H1 (cell line): ENCODE measurements at regions not wholly inside any gene's neighbourhood (a gene's known extent, or its start where the extent isn't known, plus 50 kb on each side); places are given as distances from the start of the nearest gene placed in this dataset.

Source experiments
- CTCF ChIA-PET: fragments of 300-600 bp; sonication (Branson Sonifier 250); formaldehyde crosslinking; loops from one replicate; lab custom pipeline; 2021; ENCODE audit not compliant: partially characterized antibody; lab: Charles Lee
- POLR2A ChIA-PET: fragments of 300-600 bp; sonication (Branson Sonifier 250); formaldehyde crosslinking; loops from one replicate; lab custom pipeline; 2021; ENCODE audit warnings: inconsistent platforms; ENCODE audit not compliant: partially characterized antibody; lab: Charles Lee
- DNase-seq, 2 experiments: peaks; one replicate each; pipeline versions ENCODE4 v3.0.0 to v3.0.0-alpha.2; 2010 to 2022; ENCODE audit warnings: low spot score in 2 of 2, low read depth in 1 of 2, mixed read lengths in 1 of 2
- FAIRE-seq: peaks from 2 replicates; lab custom pipeline; 2011; peaks lifted over from hg19 to GRCh38; lab: Jason Lieb, UNC
- H2AFZ ChIP-seq: 2 replicates; pipeline ENCODE4 v1.8.1; 2012; ENCODE audit warnings: low read length, inconsistent platforms
- H2AK5ac ChIP-seq: 2 replicates; pipeline ENCODE4 v1.6.1; 2013; ENCODE audit warnings: low read depth, low read length
- H2BK120ac ChIP-seq: replicated peaks from 2 replicates; pipeline ENCODE3; 2013; ENCODE audit warnings: low read depth, low read length, inconsistent platforms
- H2BK12ac ChIP-seq: 2 replicates; pipeline ENCODE4 v1.6.1; 2013; ENCODE audit warnings: low read depth, low read length
- H2BK15ac ChIP-seq: 2 replicates; pipeline ENCODE4 v1.6.1; 2013; ENCODE audit warnings: low read length
- H2BK20ac ChIP-seq: 2 replicates; pipeline ENCODE4 v1.6.1; 2013; ENCODE audit warnings: low read length
- H2BK5ac ChIP-seq: 2 replicates; pipeline ENCODE4 v1.6.1; 2013; ENCODE audit warnings: low read depth, low read length
- H3K14ac ChIP-seq: 2 replicates; pipeline ENCODE4 v1.6.1; 2013; ENCODE audit warnings: inconsistent platforms; ENCODE audit not compliant: insufficient read length
- H3K18ac ChIP-seq: 2 replicates; pipeline ENCODE4 v1.6.1; 2013; ENCODE audit warnings: low read length; ENCODE audit errors: extremely low read depth
- H3K23ac ChIP-seq: 2 replicates; pipeline ENCODE4 v1.6.1; 2013; ENCODE audit warnings: inconsistent platforms; ENCODE audit not compliant: insufficient read length
- H3K23me2 ChIP-seq: 2 replicates; pipeline ENCODE4 v1.6.1; 2013; ENCODE audit warnings: low read depth, low read length
- H3K27ac ChIP-seq: 2 replicates; pipeline ENCODE4 v1.6.1; 2011; ENCODE audit warnings: low read depth, low read length, inconsistent platforms
- H3K27me3 ChIP-seq, 4 experiments: replicated peaks in 1 of 4; 1 replicate in 1 of 4; 2 replicates in 3 of 4; pipeline versions ENCODE4 v1.6.1 to v1.8.1; 2011 to 2013; ENCODE audit warnings: low read length in 3 of 4, mild to moderate bottlenecking in 3 of 4, inconsistent platforms in 2 of 4, mixed read lengths in 2 of 4, moderate library complexity in 1 of 4; ENCODE audit not compliant: control insufficient read depth in 3 of 4, insufficient read depth in 3 of 4; ENCODE audit errors: extremely low read depth in 1 of 4
- H3K36me3 ChIP-seq, 4 experiments: 2 replicates each; pipeline versions ENCODE4 v1.6.1 to v1.8.1; 2011 to 2013; ENCODE audit warnings: mild to moderate bottlenecking in 4 of 4, low read length in 3 of 4, moderate library complexity in 2 of 4, control low read depth in 1 of 4, inconsistent platforms in 1 of 4; ENCODE audit not compliant: insufficient read depth in 4 of 4, control insufficient read depth in 2 of 4
- H3K4ac ChIP-seq: replicated peaks from 2 replicates; pipeline ENCODE3; 2013; ENCODE audit warnings: low read length, low read depth, mixed read lengths, inconsistent platforms; ENCODE audit not compliant: insufficient read length
- H3K4me1 ChIP-seq, 4 experiments: replicated peaks in 1 of 4; 1 replicate in 1 of 4; 2 replicates in 3 of 4; pipeline versions ENCODE4 v1.6.1 to v1.8.1; 2011 to 2013; ENCODE audit warnings: low read length in 3 of 4, inconsistent platforms in 2 of 4, mixed read lengths in 1 of 4; ENCODE audit not compliant: insufficient read depth in 4 of 4, control insufficient read depth in 3 of 4
- H3K4me2 ChIP-seq, 2 experiments: 2 replicates each; pipeline versions ENCODE4 v1.6.1 to v1.8.1; 2011 to 2013; ENCODE audit warnings: low read depth in 2 of 2, low read length in 2 of 2, control low read depth in 1 of 2, inconsistent platforms in 1 of 2, mild to moderate bottlenecking in 1 of 2; ENCODE audit not compliant: insufficient read depth in 1 of 2
- H3K4me3 ChIP-seq, 4 experiments: fragments of 200-600, 300-600 bp in 1 of 4; sonication (generic), shearing (Covaris generic), sonication (Bioruptor Twin) in 1 of 4; 2 replicates each; pipeline versions ENCODE4 v1.5.1 to v1.8.1; 2011 to 2016; ENCODE audit warnings: low read length in 4 of 4, low read depth in 3 of 4, control low read depth in 2 of 4, inconsistent platforms in 2 of 4, mild to moderate bottlenecking in 2 of 4, mixed read lengths in 1 of 4, moderate library complexity in 1 of 4; ENCODE audit not compliant: insufficient read depth in 2 of 4; ENCODE audit errors: extremely low read depth in 1 of 4
- H3K56ac ChIP-seq: replicated peaks from 2 replicates; pipeline ENCODE3; 2013; ENCODE audit warnings: low read depth, mild to moderate bottlenecking, mixed read lengths, low read length, inconsistent platforms; ENCODE audit not compliant: insufficient read length
- H3K79me1 ChIP-seq: 2 replicates; pipeline ENCODE4 v1.6.1; 2013; ENCODE audit warnings: low read depth, low read length, control low read depth
- H3K79me2 ChIP-seq, 2 experiments: 2 replicates each; pipeline versions ENCODE4 v1.6.1 to v1.8.1; 2012 to 2013; ENCODE audit warnings: low read length in 2 of 2, mild to moderate bottlenecking in 2 of 2, inconsistent platforms in 1 of 2; ENCODE audit not compliant: insufficient read depth in 2 of 2, control insufficient read depth in 1 of 2
- H3K9ac ChIP-seq, 4 experiments: replicated peaks in 1 of 4; 1 replicate in 1 of 4; 2 replicates in 3 of 4; pipeline versions ENCODE4 v1.6.1 to v1.8.1; 2011 to 2013; ENCODE audit warnings: low read depth in 3 of 4, low read length in 3 of 4, control low read depth in 2 of 4, mild to moderate bottlenecking in 2 of 4, moderate library complexity in 2 of 4, inconsistent platforms in 1 of 4; ENCODE audit errors: extremely low read depth in 1 of 4
- H3K9me3 ChIP-seq, 2 experiments: 2 replicates each; pipeline versions ENCODE4 v1.6.1 to v1.8.1; 2012 to 2013; ENCODE audit warnings: mild to moderate bottlenecking in 2 of 2, moderate library complexity in 2 of 2, control low read depth in 1 of 2, inconsistent platforms in 1 of 2, low read depth in 1 of 2, low read length in 1 of 2, mixed read lengths in 1 of 2; ENCODE audit not compliant: insufficient read depth in 2 of 2
- H4K20me1 ChIP-seq, 2 experiments: replicated peaks in 1 of 2; 2 replicates each; pipeline versions ENCODE3 to v1.8.1; 2011 to 2013; ENCODE audit warnings: inconsistent platforms in 2 of 2, low read length in 2 of 2, mild to moderate bottlenecking in 1 of 2; ENCODE audit not compliant: insufficient read depth in 2 of 2, control insufficient read depth in 1 of 2
- H4K5ac ChIP-seq: 2 replicates; pipeline ENCODE4 v1.6.1; 2013; ENCODE audit warnings: low read length, low read depth, mixed read lengths, inconsistent platforms; ENCODE audit not compliant: insufficient read length
- H4K8ac ChIP-seq: 2 replicates; pipeline ENCODE4 v1.8.0; 2013; ENCODE audit warnings: mild to moderate bottlenecking, moderate library complexity, low read length, inconsistent platforms; ENCODE audit not compliant: insufficient read depth; ENCODE audit errors: extremely low read depth
- H4K91ac ChIP-seq: replicated peaks from 2 replicates; pipeline ENCODE3; 2013; ENCODE audit warnings: low read length, mixed read lengths, inconsistent platforms; ENCODE audit not compliant: insufficient read length
- ATF3 ChIP-seq: IDR thresholded peaks from 2 replicates; pipeline ENCODE4 v1.6.1; 2011; ENCODE audit warnings: low read depth, mild to moderate bottlenecking, low read length; ENCODE audit not compliant: insufficient read depth
- BRCA1 ChIP-seq: IDR thresholded peaks from 2 replicates; pipeline ENCODE4 v1.6.1; 2012; ENCODE audit warnings: low read depth, low read length, improper control_type of control experiment
- CEBPB ChIP-seq: IDR thresholded peaks from 2 replicates; pipeline ENCODE4 v1.6.1; 2012; ENCODE audit warnings: low read depth, low read length
- EGR1 ChIP-seq: IDR thresholded peaks from 2 replicates; pipeline ENCODE4 v1.6.1; 2011; ENCODE audit warnings: low read depth, low read length, borderline replicate concordance
- HDAC6 ChIP-seq: IDR thresholded peaks from one replicate; pipeline ENCODE4 v1.7.1; 2012; ENCODE audit warnings: low read depth, mild to moderate bottlenecking, inconsistent platforms, low read length, moderate library complexity
- NRF1 ChIP-seq: IDR thresholded peaks from 2 replicates; pipeline ENCODE4 v1.6.1; 2011; ENCODE audit warnings: mild to moderate bottlenecking, low read depth, low read length, improper control_type of control experiment
- TAF1 ChIP-seq: IDR thresholded peaks from 2 replicates; pipeline ENCODE4 v1.6.1; 2011; ENCODE audit warnings: mild to moderate bottlenecking, low read depth, low read length
- TBP ChIP-seq: IDR thresholded peaks from 2 replicates; pipeline ENCODE4 v1.6.1; 2011; ENCODE audit warnings: low read depth, low read length, improper control_type of control experiment
- WGBS, 2 experiments: shearing (Covaris generic) in 1 of 2; methylation state at CpG; one replicate each; pipeline versions ENCODE4 v1.1.6 to v1.1.7; 2013 to 2015; ENCODE audit warnings: low lambda C conversion rate in 2 of 2, mixed read lengths in 2 of 2, inconsistent platforms in 1 of 2, low coverage in 1 of 2, missing lambda C conversion rate in 1 of 2; ENCODE audit not compliant: insufficient replicate concordance in 2 of 2, insufficient coverage in 1 of 2, insufficient read length in 1 of 2; ENCODE audit errors: extremely low coverage in 1 of 2, missing lambda C conversion rate in 1 of 2; 5-methylcytosine and 5-hydroxymethylcytosine counted together
- TF ChIP-seq, protein P1 (sequence below): IDR thresholded peaks from 2 replicates; pipeline ENCODE4 v1.6.1; 2012; ENCODE audit warnings: inconsistent platforms
- TF ChIP-seq, protein P2 (sequence below): IDR thresholded peaks from 2 replicates; pipeline ENCODE4 v1.6.1; 2012; ENCODE audit warnings: low read length, inconsistent platforms
- TF ChIP-seq, protein P3 (sequence below): IDR thresholded peaks from 2 replicates; pipeline ENCODE4 v1.6.1; 2011; ENCODE audit warnings: low read length, improper control_type of control experiment

DNA sequence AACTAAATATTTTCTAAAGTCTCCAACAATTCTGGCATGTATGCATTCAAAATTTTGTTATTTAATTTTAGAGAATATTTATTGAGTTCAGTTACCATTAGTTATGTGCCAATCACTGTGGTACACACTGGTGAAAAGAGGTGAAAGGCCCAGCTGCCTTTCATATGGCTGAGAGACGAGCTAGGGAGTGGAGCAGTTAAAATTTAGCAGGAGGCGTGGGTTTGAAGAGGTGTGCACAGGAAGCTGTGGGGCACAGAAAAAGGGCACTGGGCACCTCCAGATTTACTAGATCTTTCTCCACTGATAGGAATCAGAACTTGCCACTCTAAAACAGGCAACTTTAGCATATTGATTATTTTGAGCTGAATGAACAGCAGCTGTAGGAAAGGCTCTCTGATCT, 347.1 kb downstream of the CD83 start:
- H2BK20ac ChIP-seq, result no peak overlapping the region
- H4K91ac ChIP-seq, result peak overlapping the region; percentile 18
- peaks cover 0 to 3% (median 0%) of the 10 kb centered on the region in 4 experiments; a peak in 1 of 7 replicates for H3K4me1 ChIP-seq
- no peaks in the 10 kb centered on the region for H4K20me1 ChIP-seq
- no peak overlapping the region for H4K5ac ChIP-seq
- no peak overlapping the region for H3K18ac ChIP-seq
- H3K36me3 ChIP-seq, result 0 out of 8 replicates have a peak, but pooled peaks cover 0 to 3% (median 0%) of the 10 kb centered on the region in 4 experiments
- no peak overlapping the region for H2AFZ ChIP-seq
- no peak overlapping the region for H3K56ac ChIP-seq
- DNase-seq (peak in 1 of 2 experiments; percentile 4), FAIRE-seq (no peak)
- H2AK5ac ChIP-seq, result no peak overlapping the region
- CTCF ChIA-PET, result interaction anchor here (0.7 to 1.6 kb wide), 5 partner anchors 14 to 458 kb away, joined by 3 to 6 read pairs (median 3); no protein-coding TSS in a partner anchor
- no peaks in the 10 kb centered on the region for H3K79me1 ChIP-seq
- POLR2A ChIA-PET, result no interaction called here
- no peak overlapping the region for H2BK12ac ChIP-seq
- no peak overlapping the region for H3K4me2 ChIP-seq
- peaks cover 0 to 6% of the 10 kb centered on the region in 2 experiments; a peak in 1 of 4 replicates for H3K9me3 ChIP-seq
- H3K4me3 ChIP-seq, result no peak overlapping the region
- no peaks in the 10 kb centered on the region for H3K79me2 ChIP-seq
- no peak overlapping the region for H3K9ac ChIP-seq
- H3K23me2 ChIP-seq, result no peaks in the 10 kb centered on the region
- no peak overlapping the region for H3K4ac ChIP-seq
- whole genome bisulfite sequencing, 2 experiments, result 89% methylated on average over 2 of the region's 2 CpGs; no CpG with 5 or more reads in 1 of the 2 experiments
- no peak overlapping the region for H3K14ac ChIP-seq
- H2BK15ac ChIP-seq, result no peak overlapping the region
- H3K23ac ChIP-seq, result no peak overlapping the region
- H2BK5ac ChIP-seq, result no peak overlapping the region
- no peak overlapping the region for H3K27ac ChIP-seq
- no peak overlapping the region for H4K8ac ChIP-seq
- H3K27me3 ChIP-seq, result no peaks in the 10 kb centered on the region
- TF ChIP-seq BRCA1 (no peak), NRF1 (no peak), EGR1 (no peak), TAF1 (no peak), TBP (no peak), HDAC6 (no peak), ATF3 (no peak), CEBPB (no peak)
- TF ChIP-seq, protein P1, sequence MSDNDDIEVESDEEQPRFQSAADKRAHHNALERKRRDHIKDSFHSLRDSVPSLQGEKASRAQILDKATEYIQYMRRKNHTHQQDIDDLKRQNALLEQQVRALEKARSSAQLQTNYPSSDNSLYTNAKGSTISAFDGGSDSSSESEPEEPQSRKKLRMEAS, result no peak
- TF ChIP-seq, protein P2, sequence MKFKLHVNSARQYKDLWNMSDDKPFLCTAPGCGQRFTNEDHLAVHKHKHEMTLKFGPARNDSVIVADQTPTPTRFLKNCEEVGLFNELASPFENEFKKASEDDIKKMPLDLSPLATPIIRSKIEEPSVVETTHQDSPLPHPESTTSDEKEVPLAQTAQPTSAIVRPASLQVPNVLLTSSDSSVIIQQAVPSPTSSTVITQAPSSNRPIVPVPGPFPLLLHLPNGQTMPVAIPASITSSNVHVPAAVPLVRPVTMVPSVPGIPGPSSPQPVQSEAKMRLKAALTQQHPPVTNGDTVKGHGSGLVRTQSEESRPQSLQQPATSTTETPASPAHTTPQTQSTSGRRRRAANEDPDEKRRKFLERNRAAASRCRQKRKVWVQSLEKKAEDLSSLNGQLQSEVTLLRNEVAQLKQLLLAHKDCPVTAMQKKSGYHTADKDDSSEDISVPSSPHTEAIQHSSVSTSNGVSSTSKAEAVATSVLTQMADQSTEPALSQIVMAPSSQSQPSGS, result no peak
- TF ChIP-seq, protein P3, sequence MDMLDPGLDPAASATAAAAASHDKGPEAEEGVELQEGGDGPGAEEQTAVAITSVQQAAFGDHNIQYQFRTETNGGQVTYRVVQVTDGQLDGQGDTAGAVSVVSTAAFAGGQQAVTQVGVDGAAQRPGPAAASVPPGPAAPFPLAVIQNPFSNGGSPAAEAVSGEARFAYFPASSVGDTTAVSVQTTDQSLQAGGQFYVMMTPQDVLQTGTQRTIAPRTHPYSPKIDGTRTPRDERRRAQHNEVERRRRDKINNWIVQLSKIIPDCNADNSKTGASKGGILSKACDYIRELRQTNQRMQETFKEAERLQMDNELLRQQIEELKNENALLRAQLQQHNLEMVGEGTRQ, result no peak
- H2BK120ac ChIP-seq, result no peak overlapping the region
